ENCODE measurements at regions not wholly inside any gene's neighbourhood (a gene's known extent, or its start where the extent isn't known, plus 50 kb on each side); places are given as distances from the start of the nearest gene placed in this dataset.

DNA sequence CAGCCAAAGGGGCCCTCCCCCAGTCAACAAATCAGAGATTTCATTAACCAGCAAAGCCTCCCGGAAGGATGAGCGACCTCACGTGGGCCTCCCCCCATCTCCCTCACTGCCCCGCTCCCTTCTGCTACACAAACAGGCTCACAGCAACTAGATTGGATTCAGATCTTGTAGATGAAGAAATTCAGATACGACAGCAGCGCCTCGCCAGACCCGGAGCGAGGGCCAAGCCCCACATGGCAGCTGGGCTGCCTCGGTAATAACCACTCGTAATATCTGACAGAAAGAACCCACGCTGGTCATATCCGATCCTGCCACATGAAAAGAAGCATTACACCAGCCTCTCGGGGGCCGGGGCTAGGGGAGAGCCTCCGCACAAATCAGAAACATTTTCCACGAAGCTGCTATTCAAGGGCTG is 581.3 kb downstream of the BCOR start:
- Histone ChIP-seq H3K9me2 (ENCODE audit: insufficient read depth) (no peaks in the 10 kb centered on the region), H3K9me3 (ENCODE audit: low read depth) (no peaks in the 10 kb centered on the region), H3K9ac (no peak overlapping the region), H3K36me3 (ENCODE audit: low read depth) (no peaks in the 10 kb centered on the region), H3K4me3 (no peak overlapping the region), H2AFZ (no peak overlapping the region), H4K20me1 (ENCODE audit: insufficient read depth) (no peaks in the 10 kb centered on the region), H3F3A (ENCODE audit: insufficient read depth) (no peaks in the 10 kb centered on the region), H3K27ac (no peak overlapping the region), H3K79me2 (ENCODE audit: insufficient read depth) (no peaks in the 10 kb centered on the region), H3K4me2 (ENCODE audit: unreplicated experiment) (no peak overlapping the region), H3K4me1 (ENCODE audit: insufficient read depth) (no peaks in the 10 kb centered on the region), H3K27me3 (replicated peaks; ENCODE audit: insufficient read depth) (no peaks in the 10 kb centered on the region)
- 73 to 81% methylated on average over 14 to 17 of the region's 17 CpGs for WGBS, 2 experiments (ENCODE audit: low coverage in 1 of 2, low lambda C conversion rate in 2 of 2, missing lambda C conversion rate in 2 of 2)
- DNase-seq = no peak
- in situ Hi-C loops (cut with MboI) = no loop called here
- TF ChIP-seq EZH2 (IDR thresholded peaks at IDR 0.05; ENCODE audit: insufficient read depth, poor library complexity, severe bottlenecking) = no peak
- no peak for TF ChIP-seq EZH2phosphoT487 (IDR thresholded peaks at IDR 0.05; ENCODE audit: insufficient read depth, low read depth)

DNA sequence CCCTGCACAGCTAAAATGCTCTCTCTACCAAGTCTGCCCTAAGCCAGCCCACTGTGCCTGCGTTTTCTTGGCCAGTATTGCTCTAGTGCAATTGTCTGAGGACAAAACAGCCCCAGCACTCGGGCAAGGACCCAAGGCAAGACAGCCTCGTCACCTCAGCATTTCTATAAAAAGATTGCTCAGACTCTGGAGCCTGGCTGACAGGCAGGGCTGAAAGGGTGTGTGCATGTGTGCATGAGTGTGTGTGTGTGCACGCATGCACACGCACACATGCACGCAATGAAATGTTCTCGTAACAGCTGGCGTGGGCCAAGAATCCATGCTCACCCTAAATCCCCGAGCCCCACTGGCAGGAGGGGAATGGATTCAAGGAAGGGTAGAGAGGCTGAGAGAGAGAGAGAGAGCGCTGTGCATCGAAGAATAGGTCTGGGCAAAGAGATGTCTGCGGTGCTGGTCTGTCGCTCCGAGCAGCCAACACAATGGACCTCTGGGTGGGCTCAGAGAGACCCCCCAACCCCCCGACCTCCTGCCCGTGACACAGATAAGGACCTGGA is 579.2 kb downstream of the BCOR start:
- 6 to 34% methylated on average over 5 to 12 of the region's 16 CpGs for WGBS, 2 experiments (ENCODE audit: low coverage in 1 of 2, low lambda C conversion rate in 2 of 2, missing lambda C conversion rate in 2 of 2)
- Histone ChIP-seq H3K9me3 (ENCODE audit: low read depth) (no peaks in the 10 kb centered on the region), H3K4me3 (no peak overlapping the region), H3K27ac (no peak overlapping the region), H3K27me3 (replicated peaks; ENCODE audit: insufficient read depth) (no peaks in the 10 kb centered on the region), H3K79me2 (ENCODE audit: insufficient read depth) (no peaks in the 10 kb centered on the region), H4K20me1 (ENCODE audit: insufficient read depth) (no peaks in the 10 kb centered on the region), H3K36me3 (ENCODE audit: low read depth) (no peaks in the 10 kb centered on the region), H3K9me2 (ENCODE audit: insufficient read depth) (no peaks in the 10 kb centered on the region), H2AFZ (no peak overlapping the region), H3F3A (ENCODE audit: insufficient read depth) (no peaks in the 10 kb centered on the region), H3K4me2 (ENCODE audit: unreplicated experiment) (no peak overlapping the region), H3K4me1 (ENCODE audit: insufficient read depth) (no peaks in the 10 kb centered on the region), H3K9ac (no peak overlapping the region)
- in situ Hi-C loops (cut with MboI) = no loop called here
- peak; percentile 28 for DNase-seq
- TF ChIP-seq EZH2phosphoT487 (IDR thresholded peaks at IDR 0.05; ENCODE audit: insufficient read depth, low read depth) = no peak
- no peak for TF ChIP-seq EZH2 (IDR thresholded peaks at IDR 0.05; ENCODE audit: insufficient read depth, poor library complexity, severe bottlenecking)

DNA sequence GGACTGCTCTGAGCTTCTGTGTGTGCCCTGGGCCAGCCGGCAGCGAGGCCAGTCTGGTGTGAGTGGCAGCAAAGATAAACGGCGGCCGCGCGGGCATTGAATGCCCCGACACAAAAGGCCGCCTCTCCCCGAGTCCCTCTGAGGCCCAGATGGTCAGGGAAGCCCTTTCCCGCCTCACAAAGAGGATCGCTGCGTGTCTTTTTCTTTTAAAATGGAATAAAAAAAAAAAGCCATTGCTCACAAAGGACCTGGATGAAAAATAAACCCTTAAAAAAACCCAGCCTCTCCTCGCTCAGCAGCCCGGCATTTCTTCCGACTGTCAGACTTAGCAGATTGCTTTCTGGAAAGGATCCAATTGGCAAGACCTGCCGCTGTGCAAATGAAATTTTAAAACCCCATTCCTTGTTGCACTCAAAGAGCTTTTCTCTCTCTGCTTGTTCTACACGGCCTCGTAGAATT is 578.7 kb downstream of the BCOR start:
- TF ChIP-seq EZH2phosphoT487 (IDR thresholded peaks at IDR 0.05; ENCODE audit: insufficient read depth, low read depth) = no peak
- TF ChIP-seq EZH2 (IDR thresholded peaks at IDR 0.05; ENCODE audit: insufficient read depth, poor library complexity, severe bottlenecking) = peak; percentile 76
- no peak overlapping the region for H3K27ac ChIP-seq
- no peaks in the 10 kb centered on the region for H3K79me2 ChIP-seq (ENCODE audit: insufficient read depth)
- no peak overlapping the region for H2AFZ ChIP-seq
- no peaks in the 10 kb centered on the region for H3K27me3 ChIP-seq (replicated peaks; ENCODE audit: insufficient read depth)
- 4 to 6% methylated on average over 9 to 19 of the region's 19 CpGs for WGBS, 2 experiments (ENCODE audit: low coverage in 1 of 2, low lambda C conversion rate in 2 of 2, missing lambda C conversion rate in 2 of 2)
- peak; percentile 30 for DNase-seq
- H3K4me2 ChIP-seq (ENCODE audit: unreplicated experiment) = no peak overlapping the region
- in situ Hi-C loops (cut with MboI) = no loop called here
- H3K9me3 ChIP-seq (ENCODE audit: low read depth) = no peaks in the 10 kb centered on the region
- H3K4me3 ChIP-seq = no peak overlapping the region
- no peak overlapping the region for H3K9ac ChIP-seq
- no peaks in the 10 kb centered on the region for H4K20me1 ChIP-seq (ENCODE audit: insufficient read depth)
- H3K4me1 ChIP-seq (ENCODE audit: insufficient read depth) = no peaks in the 10 kb centered on the region
- no peaks in the 10 kb centered on the region for H3K9me2 ChIP-seq (ENCODE audit: insufficient read depth)
- H3F3A ChIP-seq (ENCODE audit: insufficient read depth) = no peaks in the 10 kb centered on the region
- H3K36me3 ChIP-seq (ENCODE audit: low read depth) = no peaks in the 10 kb centered on the region

DNA sequence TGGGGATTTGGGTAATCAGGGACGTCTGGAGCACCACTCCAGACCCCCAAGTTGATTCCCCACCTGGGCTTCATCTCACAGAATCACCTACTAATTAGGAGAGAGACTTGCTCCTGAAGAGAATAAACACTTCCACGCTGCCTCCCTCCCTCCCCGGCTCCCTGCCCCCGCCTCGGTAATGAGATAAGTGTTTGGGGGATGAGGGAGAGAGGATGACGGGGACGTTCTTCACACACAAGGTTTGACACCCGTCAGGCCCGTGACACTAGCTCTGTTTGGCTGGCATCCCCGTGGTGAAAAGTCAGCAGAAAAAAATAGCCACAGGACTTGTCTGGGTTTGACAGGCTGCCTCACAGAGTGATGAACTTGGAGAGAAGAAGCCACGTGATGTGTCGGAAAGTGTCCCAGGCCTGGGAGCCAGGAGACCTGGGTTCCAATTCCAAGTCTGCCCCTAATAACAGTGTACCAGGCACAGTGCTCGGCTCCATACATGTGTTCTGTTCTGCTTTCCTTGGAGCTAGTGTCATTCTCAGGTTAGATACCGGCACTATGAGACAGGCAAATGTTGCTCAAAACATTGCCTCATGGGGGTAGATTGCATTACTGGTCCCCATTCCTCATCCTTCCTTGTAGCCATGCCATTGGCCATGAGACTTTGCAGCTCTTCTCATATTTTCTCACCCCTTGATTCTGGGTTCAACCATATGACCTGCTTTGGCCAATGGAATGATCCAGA is 578.0 kb downstream of the BCOR start:
- H3K36me3 ChIP-seq (ENCODE audit: low read depth) = no peaks in the 10 kb centered on the region
- H3K4me2 ChIP-seq (ENCODE audit: unreplicated experiment) = no peak overlapping the region
- H3K9ac ChIP-seq = no peak overlapping the region
- H3K27ac ChIP-seq = no peak overlapping the region
- in situ Hi-C loops (cut with MboI) = no loop called here
- WGBS, 2 experiments (ENCODE audit: low coverage in 1 of 2, low lambda C conversion rate in 2 of 2, missing lambda C conversion rate in 2 of 2) = 27 to 38% methylated on average over 12 of the region's 14 CpGs
- H3K79me2 ChIP-seq (ENCODE audit: insufficient read depth) = no peaks in the 10 kb centered on the region
- no peak for DNase-seq
- no peak overlapping the region for H2AFZ ChIP-seq
- TF ChIP-seq EZH2phosphoT487 (IDR thresholded peaks at IDR 0.05; ENCODE audit: insufficient read depth, low read depth) (no peak), EZH2 (IDR thresholded peaks at IDR 0.05; ENCODE audit: insufficient read depth, poor library complexity, severe bottlenecking) (no peak)
- H3K27me3 ChIP-seq (replicated peaks; ENCODE audit: insufficient read depth) = no peaks in the 10 kb centered on the region
- H3F3A ChIP-seq (ENCODE audit: insufficient read depth) = no peaks in the 10 kb centered on the region
- H3K4me3 ChIP-seq = no peak overlapping the region
- no peaks in the 10 kb centered on the region for H3K9me3 ChIP-seq (ENCODE audit: low read depth)
- no peaks in the 10 kb centered on the region for H4K20me1 ChIP-seq (ENCODE audit: insufficient read depth)
- no peaks in the 10 kb centered on the region for H3K9me2 ChIP-seq (ENCODE audit: insufficient read depth)
- no peaks in the 10 kb centered on the region for H3K4me1 ChIP-seq (ENCODE audit: insufficient read depth)
